ENCODE measurements at regions not wholly inside any gene's neighbourhood (a gene's known extent, or its start where the extent isn't known, plus 50 kb on each side); places are given as distances from the start of the nearest gene placed in this dataset.

- no peak for TF ChIP-seq POLR2A (IDR thresholded peaks at IDR 0.05; ENCODE audit: low read depth, low read length)
- no peak for TF ChIP-seq CTCF (IDR thresholded peaks at IDR 0.05; ENCODE audit: extremely low read depth in 1 of 2, insufficient read depth in 1 of 2, low read depth in 1 of 2, low read length in 2 of 2)
- no peak for TF ChIP-seq EZH2 (IDR thresholded peaks at IDR 0.05; ENCODE audit: borderline replicate concordance, low read depth, low read length, severe bottlenecking)
- TF ChIP-seq FOS (IDR thresholded peaks at IDR 0.05; ENCODE audit: borderline replicate concordance, insufficient read depth, low read length): no peak
- TF ChIP-seq POLR2AphosphoS5 (IDR thresholded peaks at IDR 0.05; ENCODE audit: insufficient read depth, low read depth, low read length): no peak
- TF ChIP-seq MAX (IDR thresholded peaks at IDR 0.05; ENCODE audit: insufficient read depth, insufficient read length): no peak
These were observed 1170.2 kb upstream of the PRMT6 start for GRCh38 chr1:105886309-105886708.

Measured in endothelial cell of umbilical vein (primary cell).